Lung (tissue), 11 donors: ENCODE measurements at regions not wholly inside any gene's neighbourhood (a gene's known extent, or its start where the extent isn't known, plus 50 kb on each side); places are given as distances from the start of the nearest gene placed in this dataset.

ENCODE experiments used
- ATAC-seq: fragments of 200-7000 bp; cut with Tn5 transposase; one replicate; pipeline ENCODE4 v1.9.1; 2020; ENCODE audit warnings: moderate number of reproducible peaks; ENCODE audit not compliant: insufficient read depth, low FRiP score
- DNase-seq, 3 donors: peaks; one replicate each; pipeline ENCODE4 v3.0.0-alpha.2; 2013 to 2017
- H3K27ac ChIP-seq, 2 donors: one replicate each; pipeline ENCODE4 v1.5.1; 2013; ENCODE audit warnings: mild to moderate bottlenecking in 2 of 2, moderate library complexity in 2 of 2, control low read depth in 1 of 2, inconsistent platforms in 1 of 2, low read depth in 1 of 2, low read length in 1 of 2
- H3K27me3 ChIP-seq, 3 donors: one replicate each; pipeline ENCODE4 v1.5.1; 2013; ENCODE audit warnings: low read length in 2 of 3; ENCODE audit not compliant: control insufficient read depth in 3 of 3, insufficient read depth in 3 of 3
- H3K36me3 ChIP-seq, 4 donors: one replicate each; pipeline ENCODE4 v1.5.1; 2013; ENCODE audit warnings: low read length in 4 of 4, mild to moderate bottlenecking in 1 of 4, moderate library complexity in 1 of 4; ENCODE audit not compliant: control insufficient read depth in 4 of 4, insufficient read depth in 4 of 4
- H3K4me1 ChIP-seq, 5 donors: one replicate each; pipeline ENCODE4 v1.5.1; 2013; ENCODE audit warnings: low read length in 5 of 5, mild to moderate bottlenecking in 2 of 5, moderate library complexity in 1 of 5; ENCODE audit not compliant: control insufficient read depth in 5 of 5, insufficient read depth in 5 of 5
- H3K4me3 ChIP-seq: one replicate; pipeline ENCODE4 v1.5.1; 2013; ENCODE audit warnings: mild to moderate bottlenecking, control low read depth, moderate library complexity
- H3K9ac ChIP-seq, 2 donors: one replicate each; pipeline ENCODE4 v1.5.1; 2013; ENCODE audit warnings: low read length in 2 of 2, control low read depth in 1 of 2; ENCODE audit not compliant: insufficient read depth in 1 of 2
- H3K9me3 ChIP-seq, 4 donors: one replicate each; pipeline ENCODE4 v1.5.1; 2013; ENCODE audit warnings: low read length in 3 of 4, mild to moderate bottlenecking in 1 of 4, moderate library complexity in 1 of 4; ENCODE audit not compliant: control insufficient read depth in 4 of 4, insufficient read depth in 3 of 4
- WGBS, 2 donors: extraction: QIAGEN DNeasy Blood & Tissue Kit; methylation state at CpG; one replicate each; pipeline ENCODE4 v1.1.7; 2013; 5-methylcytosine and 5-hydroxymethylcytosine counted together
- TF ChIP-seq, protein P1 (sequence below): IDR thresholded peaks from 2 replicates; pipeline ENCODE4 v1.5.1; 2012; ENCODE audit warnings: mild to moderate bottlenecking; ENCODE audit errors: control extremely low read depth, extremely low read depth
- donor health status: control.
- donor health status: control.
- donor health status: Bipolar disorder and iron deficiency.
- donor health status: healthy.
- donor health status: DM: yes; HTN: yes; CAD: no.

DNA sequence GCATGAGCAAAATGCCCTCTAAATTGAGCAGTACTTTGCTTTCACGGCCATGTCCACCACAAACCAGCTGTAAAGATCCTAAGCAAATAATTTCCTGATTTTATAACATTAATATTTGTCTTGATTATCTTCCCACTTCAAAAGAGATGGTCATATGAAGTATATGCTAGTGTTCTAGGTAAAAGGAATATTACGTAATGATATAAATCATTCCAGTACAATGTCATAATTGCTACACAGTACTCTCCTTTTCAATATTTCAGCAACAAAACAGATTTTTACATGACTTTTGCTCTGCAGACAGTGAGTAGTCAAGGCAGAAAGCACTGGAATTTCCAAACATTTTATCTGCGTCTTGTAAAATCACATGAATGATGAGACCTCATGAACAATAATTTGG is 572.8 kb upstream of the FRG1 start:
- H3K4me3 ChIP-seq, result no peak overlapping the region
- H3K9ac ChIP-seq, result no peak overlapping the region
- no peak for DNase-seq
- TF ChIP-seq, protein P1, sequence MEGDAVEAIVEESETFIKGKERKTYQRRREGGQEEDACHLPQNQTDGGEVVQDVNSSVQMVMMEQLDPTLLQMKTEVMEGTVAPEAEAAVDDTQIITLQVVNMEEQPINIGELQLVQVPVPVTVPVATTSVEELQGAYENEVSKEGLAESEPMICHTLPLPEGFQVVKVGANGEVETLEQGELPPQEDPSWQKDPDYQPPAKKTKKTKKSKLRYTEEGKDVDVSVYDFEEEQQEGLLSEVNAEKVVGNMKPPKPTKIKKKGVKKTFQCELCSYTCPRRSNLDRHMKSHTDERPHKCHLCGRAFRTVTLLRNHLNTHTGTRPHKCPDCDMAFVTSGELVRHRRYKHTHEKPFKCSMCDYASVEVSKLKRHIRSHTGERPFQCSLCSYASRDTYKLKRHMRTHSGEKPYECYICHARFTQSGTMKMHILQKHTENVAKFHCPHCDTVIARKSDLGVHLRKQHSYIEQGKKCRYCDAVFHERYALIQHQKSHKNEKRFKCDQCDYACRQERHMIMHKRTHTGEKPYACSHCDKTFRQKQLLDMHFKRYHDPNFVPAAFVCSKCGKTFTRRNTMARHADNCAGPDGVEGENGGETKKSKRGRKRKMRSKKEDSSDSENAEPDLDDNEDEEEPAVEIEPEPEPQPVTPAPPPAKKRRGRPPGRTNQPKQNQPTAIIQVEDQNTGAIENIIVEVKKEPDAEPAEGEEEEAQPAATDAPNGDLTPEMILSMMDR, result no peak
- WGBS, 2 donors, result 85 to 96% methylated on average over 3 of the region's 3 CpGs
- H3K36me3 ChIP-seq, result no peaks in the 10 kb centered on the region
- H3K9me3 ChIP-seq, result peaks cover 0 to 4% (median 0%) of the 10 kb centered on the region in 4 donors
- ATAC-seq, result no peak
- no peaks in the 10 kb centered on the region for H3K27me3 ChIP-seq
- no peak overlapping the region for H3K27ac ChIP-seq
- H3K4me1 ChIP-seq, result no peaks in the 10 kb centered on the region

DNA sequence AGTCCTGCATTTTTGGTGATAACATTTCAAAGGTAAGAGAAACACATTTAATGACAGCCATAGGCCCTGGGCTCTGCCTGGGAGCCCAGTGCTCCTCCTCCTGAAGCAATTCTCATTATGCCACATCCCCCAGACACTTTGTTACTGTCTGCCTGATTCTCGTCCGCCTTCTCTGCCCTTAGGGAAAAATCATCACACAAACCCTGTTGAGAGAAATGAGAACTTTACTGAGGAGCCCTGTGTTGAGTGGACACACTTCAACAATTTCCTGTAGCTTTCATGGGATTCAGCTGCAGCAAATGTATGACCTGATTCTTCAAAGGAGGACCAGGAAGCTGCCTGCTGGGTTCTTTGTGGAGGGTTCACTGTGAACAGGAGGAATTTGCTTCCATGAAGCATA is 566.5 kb upstream of the FRG1 start:
- Histone ChIP-seq H3K9ac (no peak overlapping the region), H3K27ac (no peak overlapping the region), H3K36me3 (no peaks in the 10 kb centered on the region), H3K27me3 (no peaks in the 10 kb centered on the region), H3K4me1 (no peaks in the 10 kb centered on the region), H3K4me3 (no peak overlapping the region), H3K9me3 (peaks cover 0 to 3% (median 0%) of the 10 kb centered on the region in 4 donors)
- ATAC-seq (no peak), DNase-seq (no peak)
- TF ChIP-seq, protein P1, result no peak
- 75 to 88% methylated on average over 2 of the region's 2 CpGs for WGBS, 2 donors

DNA sequence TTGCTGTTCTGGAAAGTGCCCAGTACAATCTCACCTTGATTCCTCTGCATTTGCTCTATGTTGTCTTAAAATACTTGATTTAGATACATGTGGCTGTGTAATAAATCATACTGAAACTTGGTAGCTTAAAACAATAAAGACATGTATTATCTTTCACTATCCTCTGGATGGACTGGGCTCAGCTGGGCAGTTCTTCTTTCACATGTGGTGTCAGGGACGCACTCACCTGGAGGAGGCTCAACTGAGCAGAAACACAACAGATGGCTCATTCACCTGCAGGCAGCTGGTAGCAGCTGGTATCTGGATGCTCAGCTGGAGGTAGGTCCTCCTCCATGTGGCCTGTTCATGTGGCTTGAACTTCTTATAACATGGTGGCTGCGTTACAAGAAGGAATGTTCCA is 563.8 kb upstream of the FRG1 start:
- no peak overlapping the region for H3K4me3 ChIP-seq
- TF ChIP-seq, protein P1, result no peak
- H3K27ac ChIP-seq, result no peak overlapping the region
- WGBS, 2 donors, result 87 to 96% methylated on average over 2 of the region's 2 CpGs
- no peaks in the 10 kb centered on the region for H3K27me3 ChIP-seq
- ATAC-seq (no peak), DNase-seq (no peak)
- H3K36me3 ChIP-seq, result no peaks in the 10 kb centered on the region
- H3K4me1 ChIP-seq, result no peaks in the 10 kb centered on the region
- H3K9ac ChIP-seq, result no peak overlapping the region
- peaks cover 0 to 6% (median 0%) of the 10 kb centered on the region in 4 donors for H3K9me3 ChIP-seq

DNA sequence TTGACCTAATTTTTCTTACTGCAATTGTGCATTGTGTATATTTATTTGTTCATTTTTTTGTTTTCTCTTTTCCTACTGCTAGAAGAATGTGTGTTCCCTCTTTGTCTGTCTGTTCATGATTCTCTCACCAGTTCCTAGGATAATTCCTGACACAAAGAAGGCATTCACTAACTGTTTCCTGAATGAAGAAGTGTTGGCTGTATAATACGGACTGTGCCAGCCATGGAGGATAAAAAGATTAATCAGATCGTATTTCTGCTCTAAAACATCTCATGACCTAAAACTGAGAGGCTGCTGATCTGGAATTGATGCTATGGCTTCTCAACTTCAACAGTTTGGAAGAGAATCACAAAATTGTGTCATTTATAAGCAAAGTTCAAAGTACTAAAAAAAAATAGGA is 563.1 kb upstream of the FRG1 start:
- no peak overlapping the region for H3K4me3 ChIP-seq
- no peak overlapping the region for H3K27ac ChIP-seq
- DNase-seq (no peak), ATAC-seq (no peak)
- 63 to 77% methylated on average over 2 of the region's 2 CpGs for WGBS, 2 donors
- TF ChIP-seq, protein P1, result no peak
- no peaks in the 10 kb centered on the region for H3K27me3 ChIP-seq
- H3K36me3 ChIP-seq, result no peaks in the 10 kb centered on the region
- no peak overlapping the region for H3K9ac ChIP-seq
- H3K4me1 ChIP-seq, result no peaks in the 10 kb centered on the region
- H3K9me3 ChIP-seq, result peaks cover 0 to 6% (median 0%) of the 10 kb centered on the region in 4 donors
